ENCODE measurements at regions not wholly inside any gene's neighbourhood (a gene's known extent, or its start where the extent isn't known, plus 50 kb on each side); places are given as distances from the start of the nearest gene placed in this dataset.

- intact Hi-C loops (cut with micrococcal nuclease): no loop called here
- H3K4me1 Mint-ChIP-seq (ENCODE audit: low read depth): peaks cover 4% of the 10 kb centered on the region
Observed at GRCh38 chr7:25907214-25907613, 244.8 kb upstream of the NFE2L3 start.

GRCh38 chr7:25907731-25908130 is 244.3 kb upstream of the NFE2L3 start:
- no peak for DNase-seq (ENCODE audit: low spot score)
- H3K4me1 Mint-ChIP-seq (ENCODE audit: low read depth): peaks cover 4% of the 10 kb centered on the region
- H3K36me3 Mint-ChIP-seq (ENCODE audit: low read depth): no peaks in the 10 kb centered on the region
- H3K27ac Mint-ChIP-seq: no peak overlapping the region
- intact Hi-C loops (cut with micrococcal nuclease): loop anchor here (2.0 kb wide), 1 partner anchor 61 kb away; no protein-coding TSS in a partner anchor
- no peak overlapping the region for H3K4me3 Mint-ChIP-seq (ENCODE audit: low read depth)
- peaks cover 6% of the 10 kb centered on the region for H3K27me3 Mint-ChIP-seq (ENCODE audit: low read depth)
- no peaks in the 10 kb centered on the region for H3K9me3 Mint-ChIP-seq

More at GRCh38 chr7:25907214-25907613, 244.8 kb upstream of the NFE2L3 start:
- Mint-ChIP-seq H3K27ac (no peak overlapping the region), H3K4me3 (ENCODE audit: low read depth) (no peak overlapping the region), H3K27me3 (ENCODE audit: low read depth) (peaks cover 6% of the 10 kb centered on the region), H3K36me3 (ENCODE audit: low read depth) (no peaks in the 10 kb centered on the region), H3K9me3 (no peaks in the 10 kb centered on the region)
- DNase-seq (ENCODE audit: low spot score): no peak

- Mint-ChIP-seq H3K4me3 (ENCODE audit: low read depth) (no peak overlapping the region), H3K4me1 (ENCODE audit: low read depth) (peaks cover 4% of the 10 kb centered on the region), H3K9me3 (no peaks in the 10 kb centered on the region), H3K27ac (no peak overlapping the region), H3K36me3 (ENCODE audit: low read depth) (no peaks in the 10 kb centered on the region), H3K27me3 (ENCODE audit: low read depth) (peaks cover 6% of the 10 kb centered on the region)
- intact Hi-C loops (cut with micrococcal nuclease): loop anchor here (2.0 kb wide), 1 partner anchor 60 kb away; no protein-coding TSS in a partner anchor
- no peak for DNase-seq (ENCODE audit: low spot score)
Observed at GRCh38 chr7:25908154-25908949, 243.6 kb upstream of the NFE2L3 start.

- intact Hi-C loops (cut with micrococcal nuclease): no loop called here
- no peak overlapping the region for H3K27ac Mint-ChIP-seq
- H3K27me3 Mint-ChIP-seq (ENCODE audit: low read depth): peaks cover 10% of the 10 kb centered on the region
- H3K9me3 Mint-ChIP-seq: no peaks in the 10 kb centered on the region
- H3K4me3 Mint-ChIP-seq (ENCODE audit: low read depth): no peak overlapping the region
- H3K4me1 Mint-ChIP-seq (ENCODE audit: low read depth): no peaks in the 10 kb centered on the region
- no peaks in the 10 kb centered on the region for H3K36me3 Mint-ChIP-seq (ENCODE audit: low read depth)
- no peak for DNase-seq (ENCODE audit: low spot score)
Observed at GRCh38 chr7:25911738-25912607, 240.0 kb upstream of the NFE2L3 start.

- peaks cover 3% of the 10 kb centered on the region for H3K4me1 Mint-ChIP-seq (ENCODE audit: low read depth)
- no peaks in the 10 kb centered on the region for H3K36me3 Mint-ChIP-seq (ENCODE audit: low read depth)
- no peak for DNase-seq (ENCODE audit: low spot score)
- peaks cover 10% of the 10 kb centered on the region for H3K9me3 Mint-ChIP-seq
- intact Hi-C loops (cut with micrococcal nuclease): no loop called here
- H3K27me3 Mint-ChIP-seq (ENCODE audit: low read depth): peaks cover 16% of the 10 kb centered on the region
- no peak overlapping the region for H3K4me3 Mint-ChIP-seq (ENCODE audit: low read depth)
- no peak overlapping the region for H3K27ac Mint-ChIP-seq
Observed at GRCh38 chr7:25913598-25914224, 238.3 kb upstream of the NFE2L3 start.

GRCh38 chr7:25918731-25919130 is 233.3 kb upstream of the NFE2L3 start:
- intact Hi-C loops (cut with micrococcal nuclease): no loop called here
- H3K9me3 Mint-ChIP-seq: peaks cover 15% of the 10 kb centered on the region
- no peak for DNase-seq (ENCODE audit: low spot score)
- H3K27ac Mint-ChIP-seq: no peak overlapping the region
- peaks cover 32% of the 10 kb centered on the region for H3K27me3 Mint-ChIP-seq (ENCODE audit: low read depth)
- H3K36me3 Mint-ChIP-seq (ENCODE audit: low read depth): no peaks in the 10 kb centered on the region
- no peak overlapping the region for H3K4me3 Mint-ChIP-seq (ENCODE audit: low read depth)
- H3K4me1 Mint-ChIP-seq (ENCODE audit: low read depth): peaks cover 3% of the 10 kb centered on the region

- intact Hi-C loops (cut with micrococcal nuclease): no loop called here
- DNase-seq (ENCODE audit: low spot score): no peak
- Mint-ChIP-seq H3K27ac (no peak overlapping the region), H3K4me1 (ENCODE audit: low read depth) (peaks cover 3% of the 10 kb centered on the region), H3K27me3 (ENCODE audit: low read depth) (peaks cover 30% of the 10 kb centered on the region), H3K36me3 (ENCODE audit: low read depth) (no peaks in the 10 kb centered on the region), H3K4me3 (ENCODE audit: low read depth) (no peak overlapping the region), H3K9me3 (peaks cover 15% of the 10 kb centered on the region)
Observed at GRCh38 chr7:25922296-25922695, 229.7 kb upstream of the NFE2L3 start.

- peaks cover 3% of the 10 kb centered on the region for H3K9me3 Mint-ChIP-seq
- H3K27me3 Mint-ChIP-seq (ENCODE audit: low read depth): peaks cover 24% of the 10 kb centered on the region
- H3K4me3 Mint-ChIP-seq (ENCODE audit: low read depth): no peak overlapping the region
- DNase-seq (ENCODE audit: low spot score): no peak
- H3K4me1 Mint-ChIP-seq (ENCODE audit: low read depth): no peaks in the 10 kb centered on the region
- H3K27ac Mint-ChIP-seq: no peak overlapping the region
- intact Hi-C loops (cut with micrococcal nuclease): no loop called here
- no peaks in the 10 kb centered on the region for H3K36me3 Mint-ChIP-seq (ENCODE audit: low read depth)
Observed at GRCh38 chr7:25923741-25924460, 228.1 kb upstream of the NFE2L3 start.

GRCh38 chr7:25926009-25926408 is 226.0 kb upstream of the NFE2L3 start:
- no peaks in the 10 kb centered on the region for H3K36me3 Mint-ChIP-seq (ENCODE audit: low read depth)
- no peak overlapping the region for H3K27ac Mint-ChIP-seq
- no peaks in the 10 kb centered on the region for H3K4me1 Mint-ChIP-seq (ENCODE audit: low read depth)
- no peak for DNase-seq (ENCODE audit: low spot score)
- no peak overlapping the region for H3K4me3 Mint-ChIP-seq (ENCODE audit: low read depth)
- intact Hi-C loops (cut with micrococcal nuclease): no loop called here
- peaks cover 22% of the 10 kb centered on the region for H3K27me3 Mint-ChIP-seq (ENCODE audit: low read depth)
- no peaks in the 10 kb centered on the region for H3K9me3 Mint-ChIP-seq

GRCh38 chr7:25926451-25926850 is 225.5 kb upstream of the NFE2L3 start:
- H3K36me3 Mint-ChIP-seq (ENCODE audit: low read depth): no peaks in the 10 kb centered on the region
- no peak overlapping the region for H3K4me3 Mint-ChIP-seq (ENCODE audit: low read depth)
- H3K4me1 Mint-ChIP-seq (ENCODE audit: low read depth): no peaks in the 10 kb centered on the region
- H3K27me3 Mint-ChIP-seq (ENCODE audit: low read depth): peaks cover 20% of the 10 kb centered on the region
- H3K27ac Mint-ChIP-seq: no peak overlapping the region
- intact Hi-C loops (cut with micrococcal nuclease): no loop called here
- no peak for DNase-seq (ENCODE audit: low spot score)
- no peaks in the 10 kb centered on the region for H3K9me3 Mint-ChIP-seq

- Mint-ChIP-seq H3K36me3 (ENCODE audit: low read depth) (no peaks in the 10 kb centered on the region), H3K27ac (no peak overlapping the region), H3K4me1 (ENCODE audit: low read depth) (no peaks in the 10 kb centered on the region), H3K27me3 (ENCODE audit: low read depth) (peaks cover 15% of the 10 kb centered on the region), H3K9me3 (no peaks in the 10 kb centered on the region), H3K4me3 (ENCODE audit: low read depth) (no peak overlapping the region)
- intact Hi-C loops (cut with micrococcal nuclease): no loop called here
- no peak for DNase-seq (ENCODE audit: low spot score)
Observed at GRCh38 chr7:25926891-25927625, 224.9 kb upstream of the NFE2L3 start.

GRCh38 chr7:25927626-25927978 is 224.4 kb upstream of the NFE2L3 start:
- Mint-ChIP-seq H3K4me3 (ENCODE audit: low read depth) (no peak overlapping the region), H3K27ac (no peak overlapping the region), H3K36me3 (ENCODE audit: low read depth) (no peaks in the 10 kb centered on the region), H3K4me1 (ENCODE audit: low read depth) (no peaks in the 10 kb centered on the region), H3K9me3 (peaks cover 3% of the 10 kb centered on the region), H3K27me3 (ENCODE audit: low read depth) (peaks cover 11% of the 10 kb centered on the region)
- no peak for DNase-seq (ENCODE audit: low spot score)
- intact Hi-C loops (cut with micrococcal nuclease): no loop called here

Measured in activated T-helper 2 cell treated with anti-CD3 and anti-CD28 coated beads, Interferon-gamma antibody, Interleukin-2, Interleukin-4, amounts not matched to agents 10 μg/mL and 5 μg/mL and 100 μg/mL, durations not matched to agents 14 hours and 24 hours and 36 hours (primary cell).